Right atrium auricular region (tissue), 2 donors: ENCODE measurements at regions not wholly inside any gene's neighbourhood (a gene's known extent, or its start where the extent isn't known, plus 50 kb on each side); places are given as distances from the start of the nearest gene placed in this dataset.
"Not testable (repeated sequence)": the region's sequence is repeated elsewhere in the genome, so short reads cannot be mapped to it uniquely, and the experiment has no call there.

Experiments used
- DNase-seq: peaks from one replicate; pipeline ENCODE4 v3.0.0-alpha.2; 2019; ENCODE audit warnings: low spot score
- H3K27ac ChIP-seq, 2 donors: fragments of 200-600 bp; sonication (generic); 1 replicate in 1 of 2; 2 replicates in 1 of 2; pipeline ENCODE4 v1.5.1; 2016 to 2019
- H3K27me3 ChIP-seq, 2 donors: fragments of 200-600 bp; sonication (generic); one replicate each; pipeline versions ENCODE4 v1.5.1 to v1.6.0; 2017 to 2019
- H3K36me3 ChIP-seq: fragments of 200-600 bp; sonication (generic); one replicate; pipeline ENCODE4 v1.5.1; 2016
- H3K4me1 ChIP-seq, 2 donors: fragments of 200-600 bp; sonication (generic); one replicate each; pipeline versions ENCODE4 v1.5.1 to v1.6.0; 2017 to 2019
- H3K4me3 ChIP-seq, 2 donors: fragments of 200-600 bp; sonication (generic); 1 replicate in 1 of 2; 2 replicates in 1 of 2; pipeline ENCODE4 v1.5.1; 2017 to 2019; ENCODE audit warnings: mild to moderate bottlenecking in 1 of 2, moderate library complexity in 1 of 2
- H3K9me3 ChIP-seq, 2 donors: fragments of 200-600 bp; sonication (generic); one replicate each; pipeline ENCODE4 v1.5.1; 2019
- TF ChIP-seq, protein P1 (sequence below), 2 donors: fragments of 200-600 bp; sonication (generic); IDR thresholded peaks; one replicate each; pipeline ENCODE4 v1.5.1; 2019; ENCODE audit warnings: antibody characterized with exemption in 2 of 2

DNA sequence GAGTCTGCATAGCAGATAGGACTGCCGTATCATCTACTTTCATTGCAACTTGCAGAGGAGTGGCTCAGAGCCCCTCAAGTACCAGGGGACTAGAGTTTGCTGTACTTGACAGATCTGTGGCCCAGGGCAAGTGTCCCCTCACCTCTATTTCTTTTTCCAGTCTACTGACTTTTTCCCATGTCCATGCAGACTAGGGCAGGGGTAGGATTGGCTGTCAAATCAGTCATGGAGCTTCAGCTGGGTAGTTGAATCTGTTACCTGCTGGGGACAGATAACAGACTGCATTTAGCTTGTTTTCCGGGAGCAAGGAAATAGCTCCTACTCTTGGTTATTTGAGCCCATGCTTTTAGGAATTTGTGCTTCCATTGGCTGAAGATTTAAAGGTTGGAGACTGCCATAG, 121.0 kb upstream of the CDK13 start:
- H3K4me1 ChIP-seq = peaks cover 0 to 6% of the 10 kb centered on the region in 2 donors
- DNase-seq = no peak
- TF ChIP-seq, protein P1, sequence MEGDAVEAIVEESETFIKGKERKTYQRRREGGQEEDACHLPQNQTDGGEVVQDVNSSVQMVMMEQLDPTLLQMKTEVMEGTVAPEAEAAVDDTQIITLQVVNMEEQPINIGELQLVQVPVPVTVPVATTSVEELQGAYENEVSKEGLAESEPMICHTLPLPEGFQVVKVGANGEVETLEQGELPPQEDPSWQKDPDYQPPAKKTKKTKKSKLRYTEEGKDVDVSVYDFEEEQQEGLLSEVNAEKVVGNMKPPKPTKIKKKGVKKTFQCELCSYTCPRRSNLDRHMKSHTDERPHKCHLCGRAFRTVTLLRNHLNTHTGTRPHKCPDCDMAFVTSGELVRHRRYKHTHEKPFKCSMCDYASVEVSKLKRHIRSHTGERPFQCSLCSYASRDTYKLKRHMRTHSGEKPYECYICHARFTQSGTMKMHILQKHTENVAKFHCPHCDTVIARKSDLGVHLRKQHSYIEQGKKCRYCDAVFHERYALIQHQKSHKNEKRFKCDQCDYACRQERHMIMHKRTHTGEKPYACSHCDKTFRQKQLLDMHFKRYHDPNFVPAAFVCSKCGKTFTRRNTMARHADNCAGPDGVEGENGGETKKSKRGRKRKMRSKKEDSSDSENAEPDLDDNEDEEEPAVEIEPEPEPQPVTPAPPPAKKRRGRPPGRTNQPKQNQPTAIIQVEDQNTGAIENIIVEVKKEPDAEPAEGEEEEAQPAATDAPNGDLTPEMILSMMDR (IDR thresholded peaks at IDR 0.05) = no peak
- H3K4me3 ChIP-seq = no peak overlapping the region
- H3K27me3 ChIP-seq = no peaks in the 10 kb centered on the region
- H3K27ac ChIP-seq = no peak overlapping the region
- no peaks in the 10 kb centered on the region for H3K36me3 ChIP-seq
- no peaks in the 10 kb centered on the region for H3K9me3 ChIP-seq

GRCh38 chr7:39832519-39833085, 117.5 kb upstream of the CDK13 start:
- Histone ChIP-seq H3K4me3 (peak overlapping the region in 1 of 2 donors; percentile 55), H3K4me1 (peaks cover 0 to 6% of the 10 kb centered on the region in 2 donors), H3K36me3 (no peaks in the 10 kb centered on the region), H3K9me3 (no peaks in the 10 kb centered on the region), H3K27me3 (no peaks in the 10 kb centered on the region), H3K27ac (no peak overlapping the region)
- DNase-seq = no peak
- TF ChIP-seq, protein P1 (IDR thresholded peaks at IDR 0.05) = no peak

DNA sequence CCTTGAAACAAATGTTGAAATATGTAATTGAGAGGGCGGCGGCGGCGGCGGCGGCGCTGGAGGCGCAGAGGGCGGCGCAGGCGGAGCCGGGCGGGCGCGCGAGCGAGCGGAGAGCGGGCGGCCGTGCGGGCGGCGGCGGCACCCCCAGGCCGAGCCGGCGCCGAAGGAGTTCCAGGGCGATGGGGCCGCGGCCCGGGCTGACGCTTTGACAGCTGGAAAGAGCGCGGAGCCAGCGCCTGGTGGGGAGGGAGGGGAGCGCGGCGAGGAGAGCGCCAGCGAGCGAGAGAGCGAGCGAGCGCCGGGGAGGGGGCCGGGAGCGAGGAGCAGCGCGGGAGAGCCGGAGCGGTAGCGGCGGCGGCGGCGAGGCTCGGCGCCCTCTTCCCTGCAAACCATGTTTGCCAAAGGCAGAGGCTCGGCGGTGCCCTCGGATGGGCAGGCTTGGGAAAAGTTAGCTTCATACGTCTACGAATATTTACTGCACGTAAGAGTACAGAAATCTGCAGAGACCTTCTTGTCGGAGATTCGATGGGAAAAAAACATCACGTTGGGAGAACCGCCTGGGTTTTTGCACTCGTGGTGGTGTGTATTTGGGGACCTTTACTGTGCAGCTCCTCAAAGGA, 116.8 kb upstream of the CDK13 start:
- TF ChIP-seq, protein P1 (IDR thresholded peaks at IDR 0.05) = peak in 1 of 2 donors; percentile 18
- not testable (repeated sequence) for H3K27ac ChIP-seq, DNase-seq, H3K4me1 ChIP-seq, H3K9me3 ChIP-seq, H3K36me3 ChIP-seq, H3K27me3 ChIP-seq
- peak overlapping the region; percentile 43 to 55 for H3K4me3 ChIP-seq

- DNase-seq, H3K4me1 ChIP-seq, H3K27ac ChIP-seq, H3K27me3 ChIP-seq, H3K36me3 ChIP-seq, H3K9me3 ChIP-seq: not testable (repeated sequence)
- H3K4me3 ChIP-seq = peak overlapping the region; percentile 43 to 55
These were observed 116.0 kb upstream of the CDK13 start for GRCh38 chr7:39833865-39834634.

DNA sequence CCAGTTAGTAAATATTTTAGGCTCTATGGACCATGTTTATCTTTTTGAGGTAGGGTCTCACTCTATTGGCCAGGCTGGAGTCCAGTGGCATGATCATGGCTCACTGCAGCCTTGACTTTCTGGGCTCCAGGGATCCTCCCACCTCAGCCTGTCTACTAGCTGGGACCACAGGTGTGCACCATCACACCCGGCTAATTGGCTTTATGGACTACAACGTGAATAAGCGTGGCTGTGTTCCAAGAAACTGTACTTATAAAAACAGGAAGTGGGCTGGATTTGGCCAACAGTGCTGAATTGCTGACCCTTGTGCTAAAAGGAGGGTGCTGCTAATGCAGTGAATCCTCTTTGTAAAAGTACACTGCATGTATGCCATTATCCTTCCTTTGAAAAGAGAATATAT, 111.7 kb upstream of the CDK13 start:
- H3K27ac ChIP-seq = no peak overlapping the region
- no peaks in the 10 kb centered on the region for H3K27me3 ChIP-seq
- H3K4me1 ChIP-seq = peaks cover 0 to 6% of the 10 kb centered on the region in 2 donors
- H3K4me3 ChIP-seq = no peak overlapping the region
- DNase-seq = no peak
- no peaks in the 10 kb centered on the region for H3K9me3 ChIP-seq
- H3K36me3 ChIP-seq = no peaks in the 10 kb centered on the region
- TF ChIP-seq, protein P1 (IDR thresholded peaks at IDR 0.05) = no peak

GRCh38 chr7:39845006-39845405, 105.0 kb upstream of the CDK13 start:
- TF ChIP-seq, protein P1 (IDR thresholded peaks at IDR 0.05) = no peak
- H3K9me3 ChIP-seq = no peaks in the 10 kb centered on the region
- H3K27me3 ChIP-seq = no peaks in the 10 kb centered on the region
- H3K4me1 ChIP-seq = no peaks in the 10 kb centered on the region
- DNase-seq = no peak
- no peak overlapping the region for H3K4me3 ChIP-seq
- no peak overlapping the region for H3K27ac ChIP-seq
- H3K36me3 ChIP-seq = no peaks in the 10 kb centered on the region
